ENCODE measurements at regions not wholly inside any gene's neighbourhood (a gene's known extent, or its start where the extent isn't known, plus 50 kb on each side); places are given as distances from the start of the nearest gene placed in this dataset.

- DNase-seq, result no peak
Observed at GRCh38 chr17:77897741-77898301, 60.7 kb upstream of the TNRC6C start.

GRCh38 chr17:77898521-77899434 lies 59.7 kb upstream of the TNRC6C start:
- DNase-seq, result no peak

- no peak for DNase-seq
Observed at GRCh38 chr17:77899498-77899897, 59.0 kb upstream of the TNRC6C start.

- no peak for DNase-seq
Observed at GRCh38 chr17:77901481-77901880, 57.0 kb upstream of the TNRC6C start.

- DNase-seq, result no peak
Observed at GRCh38 chr17:77905266-77905665, 53.2 kb upstream of the TNRC6C start.

- no peak for DNase-seq
Observed at GRCh38 chr17:77905766-77906165, 52.7 kb upstream of the TNRC6C start.

- DNase-seq, result no peak
Observed at GRCh38 chr17:77906377-77906871, 52.1 kb upstream of the TNRC6C start.

- DNase-seq, result no peak
Observed at GRCh38 chr17:77907497-77908461, 50.7 kb upstream of the TNRC6C start.

GRCh38 chr17:77908501-77908900 lies 50.0 kb upstream of the TNRC6C start:
- DNase-seq, result no peak

All from renal pelvis (tissue), 1 donor.